Suprapubic skin (tissue), 4 donors: ENCODE measurements at regions not wholly inside any gene's neighbourhood (a gene's known extent, or its start where the extent isn't known, plus 50 kb on each side); places are given as distances from the start of the nearest gene placed in this dataset.

Experiments
- EP300 ChIP-seq: sonication (generic); formaldehyde crosslinking; IDR thresholded peaks from one replicate; pipeline ENCODE4 v1.6.1; 2017; ENCODE audit warnings: antibody characterized with exemption
- POLR2A ChIP-seq, 2 donors: fragments of 450-650 bp; IDR thresholded peaks; one replicate each; pipeline ENCODE4 v1.6.1; 2017; ENCODE audit warnings: antibody characterized with exemption in 2 of 2, mild to moderate bottlenecking in 2 of 2, moderate library complexity in 2 of 2
- POLR2AphosphoS5 ChIP-seq, 3 donors: sonication (generic); formaldehyde crosslinking; IDR thresholded peaks; one replicate each; pipeline ENCODE4 v1.6.1; 2017; ENCODE audit warnings: antibody characterized with exemption in 3 of 3
- TF ChIP-seq, protein P1 (sequence below), 2 donors: fragments of 200-600 bp in 1 of 2; fragments of 450-650 bp in 1 of 2; sonication (generic) in 1 of 2; IDR thresholded peaks; one replicate each; pipeline ENCODE4 v1.5.1; 2016 to 2019; ENCODE audit warnings: antibody characterized with exemption in 2 of 2, mild to moderate bottlenecking in 1 of 2, moderate library complexity in 1 of 2

DNA sequence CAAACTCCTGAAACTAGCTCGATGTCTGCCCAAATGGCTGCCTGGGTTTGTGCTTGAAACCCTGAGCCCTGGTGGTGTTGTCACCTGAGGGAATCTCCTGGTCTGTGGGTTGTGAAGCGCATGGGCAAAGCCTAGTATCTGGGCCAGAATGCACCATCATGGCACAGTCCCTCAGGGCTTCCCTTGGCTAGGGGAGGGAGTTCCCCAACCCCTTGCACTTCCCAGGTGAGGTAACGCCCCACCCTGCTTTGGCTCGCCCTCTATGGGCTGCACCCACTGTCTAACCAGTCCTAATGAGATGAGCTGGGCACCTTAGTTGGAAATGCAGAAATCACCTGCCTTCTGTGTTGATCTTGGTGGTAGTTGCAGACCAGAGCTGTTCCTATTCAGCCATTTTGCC lies 152.9 kb upstream of the MAP3K7 start:
- TF ChIP-seq, protein P1, sequence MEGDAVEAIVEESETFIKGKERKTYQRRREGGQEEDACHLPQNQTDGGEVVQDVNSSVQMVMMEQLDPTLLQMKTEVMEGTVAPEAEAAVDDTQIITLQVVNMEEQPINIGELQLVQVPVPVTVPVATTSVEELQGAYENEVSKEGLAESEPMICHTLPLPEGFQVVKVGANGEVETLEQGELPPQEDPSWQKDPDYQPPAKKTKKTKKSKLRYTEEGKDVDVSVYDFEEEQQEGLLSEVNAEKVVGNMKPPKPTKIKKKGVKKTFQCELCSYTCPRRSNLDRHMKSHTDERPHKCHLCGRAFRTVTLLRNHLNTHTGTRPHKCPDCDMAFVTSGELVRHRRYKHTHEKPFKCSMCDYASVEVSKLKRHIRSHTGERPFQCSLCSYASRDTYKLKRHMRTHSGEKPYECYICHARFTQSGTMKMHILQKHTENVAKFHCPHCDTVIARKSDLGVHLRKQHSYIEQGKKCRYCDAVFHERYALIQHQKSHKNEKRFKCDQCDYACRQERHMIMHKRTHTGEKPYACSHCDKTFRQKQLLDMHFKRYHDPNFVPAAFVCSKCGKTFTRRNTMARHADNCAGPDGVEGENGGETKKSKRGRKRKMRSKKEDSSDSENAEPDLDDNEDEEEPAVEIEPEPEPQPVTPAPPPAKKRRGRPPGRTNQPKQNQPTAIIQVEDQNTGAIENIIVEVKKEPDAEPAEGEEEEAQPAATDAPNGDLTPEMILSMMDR (IDR thresholded peaks at IDR 0.05): no peak
- TF ChIP-seq POLR2A (IDR thresholded peaks at IDR 0.05): no peak
- TF ChIP-seq EP300: no peak
- TF ChIP-seq POLR2AphosphoS5 (IDR thresholded peaks at IDR 0.05): no peak
